ENCODE measurements at regions not wholly inside any gene's neighbourhood (a gene's known extent, or its start where the extent isn't known, plus 50 kb on each side); places are given as distances from the start of the nearest gene placed in this dataset.

- Histone ChIP-seq H3K4me3 (ENCODE audit: low read depth, low read length) (no peak overlapping the region), H3K27ac (ENCODE audit: low read depth, low read length) (no peak overlapping the region), H3K27me3 (ENCODE audit: insufficient read depth, low read length) (peaks cover 21% of the 10 kb centered on the region), H3K36me3 (ENCODE audit: insufficient read depth, low read length) (no peaks in the 10 kb centered on the region), H3K4me1 (ENCODE audit: control insufficient read depth, insufficient read depth, low read length, unreplicated experiment) (no peaks in the 10 kb centered on the region), H2AFZ (ENCODE audit: low read length, unreplicated experiment) (no peak overlapping the region), H3K79me2 (ENCODE audit: control insufficient read depth, insufficient read depth, low read length, unreplicated experiment) (no peaks in the 10 kb centered on the region)
Measured at GRCh38 chr1:244137725-244138124, 86.6 kb downstream of the ZBTB18 start.

GRCh38 chr1:244138399-244138798 lies 87.3 kb downstream of the ZBTB18 start:
- Histone ChIP-seq H3K4me3 (ENCODE audit: low read depth, low read length) (no peak overlapping the region), H3K36me3 (ENCODE audit: insufficient read depth, low read length) (no peaks in the 10 kb centered on the region), H3K27me3 (ENCODE audit: insufficient read depth, low read length) (peaks cover 18% of the 10 kb centered on the region), H3K4me1 (ENCODE audit: control insufficient read depth, insufficient read depth, low read length, unreplicated experiment) (no peaks in the 10 kb centered on the region), H2AFZ (ENCODE audit: low read length, unreplicated experiment) (no peak overlapping the region), H3K27ac (ENCODE audit: low read depth, low read length) (no peak overlapping the region), H3K79me2 (ENCODE audit: control insufficient read depth, insufficient read depth, low read length, unreplicated experiment) (no peaks in the 10 kb centered on the region)

GRCh38 chr1:244139655-244140054 lies 88.6 kb downstream of the ZBTB18 start:
- no peaks in the 10 kb centered on the region for H3K4me1 ChIP-seq (ENCODE audit: control insufficient read depth, insufficient read depth, low read length, unreplicated experiment)
- no peak overlapping the region for H3K27ac ChIP-seq (ENCODE audit: low read depth, low read length)
- no peaks in the 10 kb centered on the region for H3K79me2 ChIP-seq (ENCODE audit: control insufficient read depth, insufficient read depth, low read length, unreplicated experiment)
- H3K4me3 ChIP-seq (ENCODE audit: low read depth, low read length) = no peak overlapping the region
- peaks cover 8% of the 10 kb centered on the region; the same call in 1 of the 2 replicates for H3K27me3 ChIP-seq (ENCODE audit: insufficient read depth, low read length)
- no peaks in the 10 kb centered on the region for H3K36me3 ChIP-seq (ENCODE audit: insufficient read depth, low read length)
- H2AFZ ChIP-seq (ENCODE audit: low read length, unreplicated experiment) = no peak overlapping the region

DNA sequence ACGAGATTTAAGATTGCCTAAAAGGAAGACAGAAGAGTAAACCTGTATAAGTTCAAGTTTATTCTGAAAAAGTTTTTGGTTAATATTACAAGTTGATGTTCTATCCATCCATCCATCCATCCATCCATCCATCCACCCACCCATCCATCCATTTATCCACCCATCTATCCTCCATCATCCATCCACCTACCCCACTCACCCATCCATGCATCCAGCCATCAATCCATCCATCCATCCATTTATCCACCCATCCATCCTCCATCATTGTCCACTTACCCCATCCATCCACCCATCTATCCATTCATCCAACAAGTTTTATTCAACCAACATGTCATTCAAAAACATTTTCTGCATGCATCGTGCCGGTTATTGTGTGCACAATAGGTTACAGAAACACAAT lies 89.3 kb downstream of the ZBTB18 start:
- no peaks in the 10 kb centered on the region; the same call in 1 of the 2 replicates for H3K27me3 ChIP-seq (ENCODE audit: insufficient read depth, low read length)
- H3K4me1 ChIP-seq (ENCODE audit: control insufficient read depth, insufficient read depth, low read length, unreplicated experiment) = no peaks in the 10 kb centered on the region
- H3K4me3 ChIP-seq (ENCODE audit: low read depth, low read length) = no peak overlapping the region
- H3K79me2 ChIP-seq (ENCODE audit: control insufficient read depth, insufficient read depth, low read length, unreplicated experiment) = no peaks in the 10 kb centered on the region
- H3K27ac ChIP-seq (ENCODE audit: low read depth, low read length) = no peak overlapping the region
- H3K36me3 ChIP-seq (ENCODE audit: insufficient read depth, low read length) = no peaks in the 10 kb centered on the region
- H2AFZ ChIP-seq (ENCODE audit: low read length, unreplicated experiment) = no peak overlapping the region

DNA sequence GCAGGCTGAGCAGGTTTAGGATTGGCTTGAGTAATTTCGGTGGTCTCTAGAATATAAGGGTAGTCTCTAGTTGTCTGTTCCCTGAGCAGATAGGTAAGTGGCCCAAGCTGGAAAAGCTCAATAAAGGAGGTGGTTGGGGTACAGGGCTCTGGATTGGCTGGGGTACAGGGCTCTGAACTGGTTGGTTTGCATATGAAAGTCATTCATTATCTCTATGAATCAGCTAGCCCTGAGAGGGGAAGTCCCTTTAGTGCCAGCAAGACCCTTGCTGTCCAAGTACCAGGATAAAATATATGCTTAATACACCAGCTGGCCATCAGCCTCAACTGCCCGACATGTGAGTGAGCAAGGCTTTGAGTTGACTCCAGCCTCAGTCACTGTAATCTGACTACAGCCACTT lies 93.0 kb downstream of the ZBTB18 start:
- no peak overlapping the region for H3K27ac ChIP-seq (ENCODE audit: low read depth, low read length)
- H3K79me2 ChIP-seq (ENCODE audit: control insufficient read depth, insufficient read depth, low read length, unreplicated experiment) = no peaks in the 10 kb centered on the region
- H3K4me1 ChIP-seq (ENCODE audit: control insufficient read depth, insufficient read depth, low read length, unreplicated experiment) = no peaks in the 10 kb centered on the region
- no peak overlapping the region for H2AFZ ChIP-seq (ENCODE audit: low read length, unreplicated experiment)
- H3K36me3 ChIP-seq (ENCODE audit: insufficient read depth, low read length) = no peaks in the 10 kb centered on the region
- H3K4me3 ChIP-seq (ENCODE audit: low read depth, low read length) = no peak overlapping the region
- H3K27me3 ChIP-seq (ENCODE audit: insufficient read depth, low read length) = no peaks in the 10 kb centered on the region

DNA sequence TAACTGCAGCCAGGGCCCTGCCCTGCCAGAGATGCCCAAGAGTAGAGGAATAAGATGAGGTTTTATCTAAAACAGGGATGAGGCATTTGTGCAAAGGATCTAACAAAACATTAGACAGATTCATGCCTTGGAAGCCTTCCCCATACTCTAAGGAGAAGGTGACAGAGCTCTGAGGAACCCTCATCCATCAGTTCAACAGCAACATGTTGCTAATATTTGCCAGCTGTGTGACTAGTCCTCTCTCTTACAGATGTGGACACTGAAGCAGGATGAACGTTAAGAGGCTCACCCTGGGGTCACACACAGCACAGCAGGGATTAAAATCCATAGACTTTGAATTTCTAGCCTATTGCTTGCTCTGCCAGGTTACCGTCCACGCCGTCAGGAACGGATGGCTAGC lies 99.0 kb downstream of the ZBTB18 start:
- no peaks in the 10 kb centered on the region for H3K4me1 ChIP-seq (ENCODE audit: control insufficient read depth, insufficient read depth, low read length, unreplicated experiment)
- no peak overlapping the region for H3K27ac ChIP-seq (ENCODE audit: low read depth, low read length)
- H3K79me2 ChIP-seq (ENCODE audit: control insufficient read depth, insufficient read depth, low read length, unreplicated experiment) = no peaks in the 10 kb centered on the region
- H3K4me3 ChIP-seq (ENCODE audit: low read depth, low read length) = no peak overlapping the region
- no peaks in the 10 kb centered on the region for H3K27me3 ChIP-seq (ENCODE audit: insufficient read depth, low read length)
- H2AFZ ChIP-seq (ENCODE audit: low read length, unreplicated experiment) = no peak overlapping the region
- H3K36me3 ChIP-seq (ENCODE audit: insufficient read depth, low read length) = no peaks in the 10 kb centered on the region

GRCh38 chr1:244150665-244151064 lies 99.6 kb downstream of the ZBTB18 start:
- no peaks in the 10 kb centered on the region for H3K4me1 ChIP-seq (ENCODE audit: control insufficient read depth, insufficient read depth, low read length, unreplicated experiment)
- H2AFZ ChIP-seq (ENCODE audit: low read length, unreplicated experiment) = no peak overlapping the region
- no peaks in the 10 kb centered on the region for H3K27me3 ChIP-seq (ENCODE audit: insufficient read depth, low read length)
- H3K79me2 ChIP-seq (ENCODE audit: control insufficient read depth, insufficient read depth, low read length, unreplicated experiment) = no peaks in the 10 kb centered on the region
- no peaks in the 10 kb centered on the region for H3K36me3 ChIP-seq (ENCODE audit: insufficient read depth, low read length)
- H3K27ac ChIP-seq (ENCODE audit: low read depth, low read length) = no peak overlapping the region
- H3K4me3 ChIP-seq (ENCODE audit: low read depth, low read length) = no peak overlapping the region

GRCh38 chr1:244151537-244151936 lies 100.5 kb downstream of the ZBTB18 start:
- Histone ChIP-seq H2AFZ (ENCODE audit: low read length, unreplicated experiment) (no peak overlapping the region), H3K4me1 (ENCODE audit: control insufficient read depth, insufficient read depth, low read length, unreplicated experiment) (no peaks in the 10 kb centered on the region), H3K4me3 (ENCODE audit: low read depth, low read length) (no peak overlapping the region), H3K27me3 (ENCODE audit: insufficient read depth, low read length) (no peaks in the 10 kb centered on the region), H3K27ac (ENCODE audit: low read depth, low read length) (no peak overlapping the region), H3K36me3 (ENCODE audit: insufficient read depth, low read length) (no peaks in the 10 kb centered on the region), H3K79me2 (ENCODE audit: control insufficient read depth, insufficient read depth, low read length, unreplicated experiment) (no peaks in the 10 kb centered on the region)

DNA sequence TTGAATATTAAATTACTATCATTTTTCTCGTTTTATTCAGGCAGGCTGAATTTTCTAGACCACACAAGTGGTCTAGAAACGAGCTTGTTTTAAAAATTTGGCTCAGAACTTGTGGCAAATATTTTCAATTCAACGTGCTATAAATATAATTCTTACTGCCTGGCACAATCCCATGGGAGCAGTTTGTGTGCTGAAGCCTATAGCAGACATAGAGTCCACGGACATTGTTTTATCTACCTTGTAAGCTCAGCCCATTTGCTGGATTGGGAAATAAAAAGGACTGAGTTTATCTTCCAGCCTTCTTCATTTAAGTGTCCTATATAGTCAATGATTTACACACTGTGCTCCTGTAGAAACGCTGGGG lies 103.4 kb downstream of the ZBTB18 start:
- H3K4me3 ChIP-seq (ENCODE audit: low read depth, low read length) = no peak overlapping the region
- no peaks in the 10 kb centered on the region for H3K79me2 ChIP-seq (ENCODE audit: control insufficient read depth, insufficient read depth, low read length, unreplicated experiment)
- no peaks in the 10 kb centered on the region for H3K27me3 ChIP-seq (ENCODE audit: insufficient read depth, low read length)
- H3K4me1 ChIP-seq (ENCODE audit: control insufficient read depth, insufficient read depth, low read length, unreplicated experiment) = no peaks in the 10 kb centered on the region
- no peak overlapping the region for H3K27ac ChIP-seq (ENCODE audit: low read depth, low read length)
- H3K36me3 ChIP-seq (ENCODE audit: insufficient read depth, low read length) = no peaks in the 10 kb centered on the region
- H2AFZ ChIP-seq (ENCODE audit: low read length, unreplicated experiment) = no peak overlapping the region

GRCh38 chr1:244154872-244155531 lies 103.9 kb downstream of the ZBTB18 start:
- Histone ChIP-seq H3K4me1 (ENCODE audit: control insufficient read depth, insufficient read depth, low read length, unreplicated experiment) (no peaks in the 10 kb centered on the region), H3K27me3 (ENCODE audit: insufficient read depth, low read length) (no peaks in the 10 kb centered on the region), H3K79me2 (ENCODE audit: control insufficient read depth, insufficient read depth, low read length, unreplicated experiment) (no peaks in the 10 kb centered on the region), H3K27ac (ENCODE audit: low read depth, low read length) (no peak overlapping the region), H3K36me3 (ENCODE audit: insufficient read depth, low read length) (no peaks in the 10 kb centered on the region), H3K4me3 (ENCODE audit: low read depth, low read length) (no peak overlapping the region), H2AFZ (ENCODE audit: low read length, unreplicated experiment) (no peak overlapping the region)

GRCh38 chr1:244155661-244156060 lies 104.6 kb downstream of the ZBTB18 start:
- Histone ChIP-seq H3K27ac (ENCODE audit: low read depth, low read length) (no peak overlapping the region), H3K36me3 (ENCODE audit: insufficient read depth, low read length) (no peaks in the 10 kb centered on the region), H3K4me1 (ENCODE audit: control insufficient read depth, insufficient read depth, low read length, unreplicated experiment) (no peaks in the 10 kb centered on the region), H2AFZ (ENCODE audit: low read length, unreplicated experiment) (no peak overlapping the region), H3K27me3 (ENCODE audit: insufficient read depth, low read length) (no peaks in the 10 kb centered on the region), H3K79me2 (ENCODE audit: control insufficient read depth, insufficient read depth, low read length, unreplicated experiment) (no peaks in the 10 kb centered on the region), H3K4me3 (ENCODE audit: low read depth, low read length) (no peak overlapping the region)

Data from ACC112 (cell line).